HCT116 (cell line): ENCODE measurements at regions not wholly inside any gene's neighbourhood (a gene's known extent, or its start where the extent isn't known, plus 50 kb on each side); places are given as distances from the start of the nearest gene placed in this dataset.

Experiments
- CEBPB ChIP-seq: IDR thresholded peaks from 2 replicates; pipeline ENCODE4 v1.6.1; 2012; ENCODE audit warnings: low read depth
- EGR1 ChIP-seq: IDR thresholded peaks from 2 replicates; pipeline ENCODE4 v1.6.1; 2012; ENCODE audit warnings: low read depth
- EZH2 ChIP-seq: fragments of 200-600 bp; sonication (generic); IDR thresholded peaks from 2 replicates; pipeline ENCODE4 v1.6.1; 2017; ENCODE audit warnings: antibody characterized with exemption, mixed run types
- FOSL1 ChIP-seq: IDR thresholded peaks from 2 replicates; pipeline ENCODE4 v1.6.1; 2012; ENCODE audit warnings: low read depth
- JUND ChIP-seq: IDR thresholded peaks from 2 replicates; pipeline ENCODE4 v1.6.1; 2012
- POLR2A ChIP-seq: IDR thresholded peaks from 2 replicates; pipeline ENCODE4 v1.7.0; 2011; ENCODE audit warnings: borderline replicate concordance; ENCODE audit not compliant: insufficient read depth, insufficient read length; ENCODE audit errors: extremely low read depth
- POLR2AphosphoS5 ChIP-seq: IDR thresholded peaks from 2 replicates; pipeline ENCODE4 v1.6.1; 2011; ENCODE audit warnings: mild to moderate bottlenecking, low read depth, low read length, moderate library complexity
- RAD21 ChIP-seq: IDR thresholded peaks from 2 replicates; pipeline ENCODE4 v1.6.1; 2012; ENCODE audit warnings: low read depth, mild to moderate bottlenecking
- SIN3A ChIP-seq: IDR thresholded peaks from 2 replicates; pipeline ENCODE4 v1.6.1; 2012; ENCODE audit warnings: low read depth
- ZFX ChIP-seq: fragments of 450-650 bp; IDR thresholded peaks from 2 replicates; pipeline ENCODE4 v1.6.1; 2017
- ZNF274 ChIP-seq: fragments of 200-500 bp; sonication (Bioruptor generic); IDR thresholded peaks from 2 replicates; pipeline ENCODE4 v1.6.1; 2014; ENCODE audit warnings: mild to moderate bottlenecking, low read depth, low read length, inconsistent platforms
- TF ChIP-seq, protein P1 (sequence below), 3 experiments: fragments of 200-600 bp in 1 of 3; sonication (generic) in 1 of 3; IDR thresholded peaks in 2 of 3; conservative IDR thresholded peaks in 1 of 3; 2 replicates each; pipeline ENCODE4 v1.5.1; 2012 to 2017; ENCODE audit warnings: low read depth in 2 of 3, low read length in 2 of 3, antibody characterized with exemption in 1 of 3, borderline replicate concordance in 1 of 3, control low read depth in 1 of 3, mild to moderate bottlenecking in 1 of 3, mixed read lengths in 1 of 3, mixed run types in 1 of 3, moderate library complexity in 1 of 3; ENCODE audit not compliant: insufficient read depth in 1 of 3
- TF ChIP-seq, protein P2 (sequence below): IDR thresholded peaks from 2 replicates; pipeline ENCODE4 v1.6.1; 2012
- TF ChIP-seq, protein P3 (sequence below): IDR thresholded peaks from 2 replicates; pipeline ENCODE4 v1.6.1; 2012

DNA sequence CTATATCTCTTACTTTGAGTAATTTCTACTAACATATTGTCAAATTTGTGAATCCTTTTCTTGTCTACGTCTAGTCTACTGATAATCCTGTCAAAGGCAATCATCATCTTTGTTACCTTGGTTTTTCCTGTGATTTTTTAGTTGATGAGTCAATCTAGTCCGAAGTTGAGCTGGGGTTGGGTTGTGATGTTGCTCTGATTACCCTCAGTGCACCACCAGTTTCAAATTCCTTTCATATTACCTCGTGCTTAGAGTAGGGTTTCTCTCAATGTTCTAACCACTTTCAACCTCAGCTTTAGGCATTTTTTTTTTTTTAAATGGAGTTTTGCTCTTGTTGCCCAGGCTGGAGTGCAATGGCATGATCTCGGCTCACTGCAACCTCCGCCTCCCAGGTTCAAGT lies 186.8 kb downstream of the BTG1 start:
- TF ChIP-seq, protein P1, sequence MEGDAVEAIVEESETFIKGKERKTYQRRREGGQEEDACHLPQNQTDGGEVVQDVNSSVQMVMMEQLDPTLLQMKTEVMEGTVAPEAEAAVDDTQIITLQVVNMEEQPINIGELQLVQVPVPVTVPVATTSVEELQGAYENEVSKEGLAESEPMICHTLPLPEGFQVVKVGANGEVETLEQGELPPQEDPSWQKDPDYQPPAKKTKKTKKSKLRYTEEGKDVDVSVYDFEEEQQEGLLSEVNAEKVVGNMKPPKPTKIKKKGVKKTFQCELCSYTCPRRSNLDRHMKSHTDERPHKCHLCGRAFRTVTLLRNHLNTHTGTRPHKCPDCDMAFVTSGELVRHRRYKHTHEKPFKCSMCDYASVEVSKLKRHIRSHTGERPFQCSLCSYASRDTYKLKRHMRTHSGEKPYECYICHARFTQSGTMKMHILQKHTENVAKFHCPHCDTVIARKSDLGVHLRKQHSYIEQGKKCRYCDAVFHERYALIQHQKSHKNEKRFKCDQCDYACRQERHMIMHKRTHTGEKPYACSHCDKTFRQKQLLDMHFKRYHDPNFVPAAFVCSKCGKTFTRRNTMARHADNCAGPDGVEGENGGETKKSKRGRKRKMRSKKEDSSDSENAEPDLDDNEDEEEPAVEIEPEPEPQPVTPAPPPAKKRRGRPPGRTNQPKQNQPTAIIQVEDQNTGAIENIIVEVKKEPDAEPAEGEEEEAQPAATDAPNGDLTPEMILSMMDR (IDR thresholded peaks at IDR 0.05 in 2 of 3, conservative IDR thresholded peaks at IDR 0.05 in 1 of 3; ENCODE audit: borderline replicate concordance in 1 of 3, insufficient read depth in 1 of 3, low read depth in 2 of 3, low read length in 2 of 3) = no peak
- no peak for TF ChIP-seq ZFX
- TF ChIP-seq POLR2AphosphoS5 = no peak
- TF ChIP-seq EZH2 = no peak
- TF ChIP-seq POLR2A = no peak
- no peak for TF ChIP-seq RAD21
- TF ChIP-seq, protein P2, sequence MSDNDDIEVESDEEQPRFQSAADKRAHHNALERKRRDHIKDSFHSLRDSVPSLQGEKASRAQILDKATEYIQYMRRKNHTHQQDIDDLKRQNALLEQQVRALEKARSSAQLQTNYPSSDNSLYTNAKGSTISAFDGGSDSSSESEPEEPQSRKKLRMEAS = no peak
- TF ChIP-seq EGR1 = no peak
- no peak for TF ChIP-seq ZNF274
- no peak for TF ChIP-seq JUND
- TF ChIP-seq, protein P3, sequence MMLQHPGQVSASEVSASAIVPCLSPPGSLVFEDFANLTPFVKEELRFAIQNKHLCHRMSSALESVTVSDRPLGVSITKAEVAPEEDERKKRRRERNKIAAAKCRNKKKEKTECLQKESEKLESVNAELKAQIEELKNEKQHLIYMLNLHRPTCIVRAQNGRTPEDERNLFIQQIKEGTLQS = no peak
- no peak for TF ChIP-seq SIN3A
- no peak for TF ChIP-seq CEBPB
- TF ChIP-seq FOSL1 = no peak
